ENCODE measurements at regions not wholly inside any gene's neighbourhood (a gene's known extent, or its start where the extent isn't known, plus 50 kb on each side); places are given as distances from the start of the nearest gene placed in this dataset.

GRCh38 chrX:5265324-5265850 is 963.3 kb downstream of the NLGN4X start:
- H4K20me1 ChIP-seq (ENCODE audit: control insufficient read depth, extremely low read depth, insufficient read depth, low read length) = no peaks in the 10 kb centered on the region
- H3K79me2 ChIP-seq (ENCODE audit: control insufficient read depth, insufficient read depth, low read length) = no peaks in the 10 kb centered on the region
- no peak for FAIRE-seq

GRCh38 chrX:5250106-5250505 is 978.6 kb downstream of the NLGN4X start:
- dilution Hi-C loops (cut with MboI; ENCODE audit: extremely low pct_ligation_motif_present, low sequenced_read_pairs) = no loop called here
- H3K4me2 ChIP-seq (ENCODE audit: control insufficient read depth, extremely low read depth, insufficient read depth, low read depth, low read length) = no peak overlapping the region
- no peaks in the 10 kb centered on the region for H3K9me1 ChIP-seq (ENCODE audit: control insufficient read depth, extremely low read depth, insufficient read depth, low read length)
- H3K27me3 ChIP-seq (ENCODE audit: control insufficient read depth, extremely low read depth, insufficient read depth, low read length) = no peaks in the 10 kb centered on the region
- DNase-seq (ENCODE audit: low read depth, low spot score) = no peak
- H4K20me1 ChIP-seq (ENCODE audit: control insufficient read depth, extremely low read depth, insufficient read depth, low read length) = no peaks in the 10 kb centered on the region
- no peaks in the 10 kb centered on the region for H3K79me2 ChIP-seq (ENCODE audit: control insufficient read depth, insufficient read depth, low read length)
- no peak overlapping the region for H2AFZ ChIP-seq (ENCODE audit: control insufficient read depth, low read length)
- H3K4me3 ChIP-seq (ENCODE audit: control insufficient read depth in 2 of 3, extremely low read depth in 1 of 3, insufficient read depth in 2 of 3, low read depth in 1 of 3, low read length in 3 of 3) = no peak overlapping the region
- no peak overlapping the region for H3K9ac ChIP-seq (ENCODE audit: control insufficient read depth, extremely low read depth, insufficient read depth, low read length)
- TF ChIP-seq CTCF (optimal IDR thresholded peaks at IDR 0.05 in 1 of 3, IDR thresholded peaks at IDR 0.05 in 1 of 3, conservative IDR thresholded peaks at IDR 0.05 in 1 of 3; ENCODE audit: extremely low read depth in 1 of 3, insufficient read depth in 2 of 3, low read length in 3 of 3) (no peak), EZH2 (IDR thresholded peaks at IDR 0.05; ENCODE audit: low read length) (no peak)
- no peaks in the 10 kb centered on the region for H3K36me3 ChIP-seq (ENCODE audit: control insufficient read depth in 2 of 2, extremely low read depth in 1 of 2, insufficient read depth in 2 of 2, low read length in 2 of 2)
- no peaks in the 10 kb centered on the region for H3K4me1 ChIP-seq (ENCODE audit: control insufficient read depth, extremely low read depth, insufficient read depth, low read length)
- FAIRE-seq = no peak
- no peaks in the 10 kb centered on the region for H3K9me3 ChIP-seq (ENCODE audit: control insufficient read depth, low read depth, low read length)
- H3K27ac ChIP-seq (ENCODE audit: control insufficient read depth, insufficient read depth, low read length) = no peak overlapping the region

More at GRCh38 chrX:5265324-5265850, 963.3 kb downstream of the NLGN4X start:
- peaks cover 2% of the 10 kb centered on the region for H3K9me3 ChIP-seq (ENCODE audit: control insufficient read depth, low read depth, low read length)
- H2AFZ ChIP-seq (ENCODE audit: control insufficient read depth, low read length) = no peak overlapping the region
- no peak for TF ChIP-seq EZH2 (IDR thresholded peaks at IDR 0.05; ENCODE audit: low read length)
- TF ChIP-seq CTCF (optimal IDR thresholded peaks at IDR 0.05 in 1 of 3, IDR thresholded peaks at IDR 0.05 in 1 of 3, conservative IDR thresholded peaks at IDR 0.05 in 1 of 3; ENCODE audit: extremely low read depth in 1 of 3, insufficient read depth in 2 of 3, low read length in 3 of 3) = no peak
- no peak overlapping the region for H3K9ac ChIP-seq (ENCODE audit: control insufficient read depth, extremely low read depth, insufficient read depth, low read length)
- no peak for DNase-seq (ENCODE audit: low read depth, low spot score)
- H3K4me2 ChIP-seq (ENCODE audit: control insufficient read depth, extremely low read depth, insufficient read depth, low read depth, low read length) = no peak overlapping the region
- no peak overlapping the region for H3K4me3 ChIP-seq (ENCODE audit: control insufficient read depth in 2 of 3, extremely low read depth in 1 of 3, insufficient read depth in 2 of 3, low read depth in 1 of 3, low read length in 3 of 3)
- H3K36me3 ChIP-seq (ENCODE audit: control insufficient read depth in 2 of 2, extremely low read depth in 1 of 2, insufficient read depth in 2 of 2, low read length in 2 of 2) = no peaks in the 10 kb centered on the region
- H3K27ac ChIP-seq (ENCODE audit: control insufficient read depth, insufficient read depth, low read length) = no peak overlapping the region
- no peaks in the 10 kb centered on the region for H3K9me1 ChIP-seq (ENCODE audit: control insufficient read depth, extremely low read depth, insufficient read depth, low read length)
- dilution Hi-C loops (cut with MboI; ENCODE audit: extremely low pct_ligation_motif_present, low sequenced_read_pairs) = no loop called here
- H3K4me1 ChIP-seq (ENCODE audit: control insufficient read depth, extremely low read depth, insufficient read depth, low read length) = no peaks in the 10 kb centered on the region
- H3K27me3 ChIP-seq (ENCODE audit: control insufficient read depth, extremely low read depth, insufficient read depth, low read length) = no peaks in the 10 kb centered on the region
